ENCODE measurements at regions not wholly inside any gene's neighbourhood (a gene's known extent, or its start where the extent isn't known, plus 50 kb on each side); places are given as distances from the start of the nearest gene placed in this dataset.
A peak's percentile ranks its signal among the peaks of the same experiment; 100 is the strongest.
"Not testable (repeated sequence)": the region's sequence is repeated elsewhere in the genome, so short reads cannot be mapped to it uniquely, and the experiment has no call there.

GRCh38 chr15:84398087-84398486 lies 162.5 kb downstream of the GOLGA6L4 start:
- H3K27ac ChIP-seq; H3K36me3 ChIP-seq; DNase-seq; intact Hi-C loops (cut with DNase I); ATAC-seq; H3K4me1 ChIP-seq; H3K9me3 ChIP-seq; H3K4me3 ChIP-seq; H3K27me3 ChIP-seq: not testable (repeated sequence)

GRCh38 chr15:84398763-84399701 lies 163.5 kb downstream of the GOLGA6L4 start:
- H3K4me3 ChIP-seq = no peak overlapping the region
- no peak for TF ChIP-seq CTCF (IDR thresholded peaks at IDR 0.05)
- intact Hi-C loops (cut with DNase I) = no loop called here
- no peaks in the 10 kb centered on the region for H3K9me3 ChIP-seq
- ATAC-seq (peak; percentile 41), DNase-seq (peak; percentile 64)
- no peaks in the 10 kb centered on the region for H3K27me3 ChIP-seq
- H3K36me3 ChIP-seq = no peaks in the 10 kb centered on the region
- H3K27ac ChIP-seq = no peak overlapping the region
- H3K4me1 ChIP-seq = no peaks in the 10 kb centered on the region

GRCh38 chr15:84400017-84400740 lies 164.6 kb downstream of the GOLGA6L4 start:
- Histone ChIP-seq H3K27me3 (no peaks in the 10 kb centered on the region), H3K4me1 (no peaks in the 10 kb centered on the region), H3K36me3 (no peaks in the 10 kb centered on the region), H3K27ac (no peak overlapping the region), H3K9me3 (no peaks in the 10 kb centered on the region), H3K4me3 (no peak overlapping the region)
- TF ChIP-seq CTCF (IDR thresholded peaks at IDR 0.05) = no peak
- ATAC-seq (no peak), DNase-seq (peak; percentile 48)
- intact Hi-C loops (cut with DNase I) = no loop called here

GRCh38 chr15:84400820-84401219 lies 165.2 kb downstream of the GOLGA6L4 start:
- Histone ChIP-seq H3K9me3 (no peaks in the 10 kb centered on the region), H3K27ac (no peak overlapping the region), H3K36me3 (no peaks in the 10 kb centered on the region), H3K4me3 (no peak overlapping the region), H3K27me3 (no peaks in the 10 kb centered on the region), H3K4me1 (no peaks in the 10 kb centered on the region)
- intact Hi-C loops (cut with DNase I) = no loop called here
- ATAC-seq (no peak), DNase-seq (peak; percentile 47)
- no peak for TF ChIP-seq CTCF (IDR thresholded peaks at IDR 0.05)

GRCh38 chr15:84401461-84401860 lies 165.9 kb downstream of the GOLGA6L4 start:
- H3K4me3 ChIP-seq; H3K36me3 ChIP-seq; H3K9me3 ChIP-seq; H3K27me3 ChIP-seq; H3K27ac ChIP-seq; ATAC-seq; H3K4me1 ChIP-seq; intact Hi-C loops (cut with DNase I): not testable (repeated sequence)
- DNase-seq = peak; percentile 39

GRCh38 chr15:84401891-84402840 lies 166.6 kb downstream of the GOLGA6L4 start:
- H3K9me3 ChIP-seq; H3K27me3 ChIP-seq; H3K4me3 ChIP-seq; H3K4me1 ChIP-seq; H3K27ac ChIP-seq; intact Hi-C loops (cut with DNase I); H3K36me3 ChIP-seq; ATAC-seq: not testable (repeated sequence)
- peak; percentile 39 for DNase-seq
